HG02943 (cell line): ENCODE measurements at regions not wholly inside any gene's neighbourhood (a gene's known extent, or its start where the extent isn't known, plus 50 kb on each side); places are given as distances from the start of the nearest gene placed in this dataset.

ENCODE experiments used
- ATAC-seq: cut with Tn5 transposase; IDR thresholded peaks from one replicate; pipeline ENCODE4 v1.9.1; 2021; ENCODE audit warnings: mild to moderate bottlenecking, low read depth, moderate library complexity; ENCODE audit not compliant: unreplicated experiment

DNA sequence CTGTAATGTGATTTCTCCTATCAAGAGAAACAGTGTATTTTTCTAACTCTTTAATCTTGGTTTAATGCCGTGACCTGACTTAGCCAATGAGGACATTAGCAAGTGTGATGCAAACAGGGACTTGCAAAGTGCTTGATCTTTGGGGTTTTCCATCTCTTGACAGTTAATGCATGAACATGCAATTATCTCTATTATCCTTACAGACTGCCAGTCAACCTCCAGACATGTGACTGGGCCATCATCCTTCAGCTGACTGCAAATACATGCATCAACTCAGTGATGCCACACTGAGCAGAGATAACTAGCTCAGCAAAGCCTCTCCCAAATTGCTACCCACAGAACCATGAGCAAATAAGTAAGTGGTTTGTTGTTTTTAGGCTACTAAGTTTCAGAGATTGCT, 409.6 kb downstream of the GPAM start:
- no peak for ATAC-seq

- no peak for ATAC-seq
These were observed 409.1 kb downstream of the GPAM start for GRCh38 chr10:111774486-111774885.

DNA sequence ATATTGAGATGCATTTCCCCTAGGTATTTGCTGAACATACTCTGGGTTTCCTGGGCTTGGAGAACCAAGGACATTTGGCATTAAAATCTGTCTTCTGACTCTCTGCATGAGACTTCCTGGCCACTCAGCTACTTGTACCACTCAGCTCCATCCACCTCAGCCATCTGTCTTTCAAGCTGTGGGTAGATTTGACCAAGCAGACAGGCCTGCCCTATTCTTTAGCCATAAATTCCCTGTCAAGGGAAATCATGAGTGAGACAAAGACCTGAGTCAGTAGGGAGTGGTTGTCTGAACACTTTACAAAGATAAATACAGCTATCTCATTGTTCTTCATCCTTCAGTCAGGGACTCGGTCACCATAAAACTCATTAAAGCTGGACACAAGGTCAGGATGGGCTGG, 399.1 kb downstream of the GPAM start:
- no peak for ATAC-seq

DNA sequence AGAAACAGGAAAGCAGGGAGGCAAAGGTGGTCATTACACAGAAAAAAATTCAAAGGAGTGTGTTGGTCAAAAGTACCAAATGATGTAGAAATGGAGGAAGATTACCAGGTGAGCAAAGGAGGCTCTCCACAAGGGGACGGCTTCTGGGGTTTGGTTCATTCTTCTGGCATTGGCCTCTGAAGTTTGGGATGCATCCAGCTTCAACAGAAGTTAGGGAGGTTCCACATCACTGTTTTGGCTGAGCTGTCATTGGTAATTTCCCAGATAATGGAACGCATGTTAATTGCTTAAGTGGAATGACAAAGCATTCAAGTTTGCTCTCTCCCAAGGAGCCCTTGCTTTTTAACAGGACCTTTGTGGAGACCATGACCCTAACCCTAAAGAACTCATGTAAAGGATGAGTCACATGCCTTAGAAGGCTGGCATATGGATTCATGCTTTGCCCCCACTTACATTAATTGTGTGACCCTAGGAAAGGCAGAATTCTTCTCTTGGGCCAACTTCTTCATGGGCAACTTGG, 398.6 kb downstream of the GPAM start:
- no peak for ATAC-seq

DNA sequence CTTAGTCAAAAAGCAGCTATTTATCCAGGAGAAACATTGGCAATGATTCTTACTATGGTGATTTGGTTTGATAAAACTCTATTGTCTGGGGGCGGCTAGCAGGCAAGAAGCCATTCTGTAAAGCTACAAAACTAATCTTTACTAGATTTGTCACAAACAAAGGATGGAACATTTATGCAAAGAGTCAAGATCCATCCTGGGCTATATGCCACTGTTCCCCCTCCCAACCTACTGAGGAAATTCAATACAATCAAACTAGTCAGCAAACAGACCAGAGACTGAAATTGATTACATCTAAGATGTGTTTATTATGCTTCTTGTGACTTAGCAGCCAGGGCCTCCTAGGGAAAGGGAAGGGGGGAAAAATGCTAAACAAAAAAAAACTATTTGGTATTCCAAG, 397.6 kb downstream of the GPAM start:
- no peak for ATAC-seq

DNA sequence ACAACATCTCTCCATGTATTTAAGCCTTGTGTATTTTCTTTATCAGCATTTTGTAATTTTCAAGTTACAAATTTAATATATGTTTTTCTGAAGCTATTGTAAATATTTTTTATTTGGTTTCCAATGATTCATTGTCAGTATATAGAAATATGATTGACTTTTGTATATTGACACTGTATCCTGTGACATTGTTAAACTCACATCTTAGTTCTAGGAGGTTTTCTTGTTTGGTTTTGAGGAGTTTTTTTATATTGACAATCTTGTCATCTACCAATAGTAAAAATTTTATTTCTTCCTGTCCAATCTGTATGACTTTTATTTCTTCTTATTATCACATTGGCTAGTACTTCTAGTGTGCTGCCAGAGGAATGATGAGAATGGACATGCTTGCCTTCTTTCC, 393.7 kb downstream of the GPAM start:
- ATAC-seq: no peak

GRCh38 chr10:111801841-111802240, 381.7 kb downstream of the GPAM start:
- ATAC-seq: no peak

DNA sequence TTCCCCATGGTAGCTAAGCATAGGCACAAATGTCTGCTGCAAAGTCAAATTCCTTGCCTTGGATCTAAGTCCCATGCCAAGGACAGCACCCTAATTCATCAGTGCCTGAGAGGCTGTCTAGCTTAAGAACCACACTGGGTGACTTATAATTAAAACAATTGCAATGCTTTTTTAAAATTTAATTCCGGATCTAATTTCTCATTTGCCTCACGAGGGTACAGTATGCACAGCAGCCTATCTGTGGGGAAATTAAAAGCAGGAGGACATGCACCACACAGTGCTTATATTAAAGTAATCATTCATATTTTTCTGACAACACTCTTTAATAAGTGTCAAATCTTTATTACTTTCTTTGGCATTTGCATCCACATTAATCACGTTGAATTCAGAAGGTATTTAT, 378.8 kb downstream of the GPAM start:
- ATAC-seq: no peak

GRCh38 chr10:111811517-111811916, 372.0 kb downstream of the GPAM start:
- no peak for ATAC-seq

DNA sequence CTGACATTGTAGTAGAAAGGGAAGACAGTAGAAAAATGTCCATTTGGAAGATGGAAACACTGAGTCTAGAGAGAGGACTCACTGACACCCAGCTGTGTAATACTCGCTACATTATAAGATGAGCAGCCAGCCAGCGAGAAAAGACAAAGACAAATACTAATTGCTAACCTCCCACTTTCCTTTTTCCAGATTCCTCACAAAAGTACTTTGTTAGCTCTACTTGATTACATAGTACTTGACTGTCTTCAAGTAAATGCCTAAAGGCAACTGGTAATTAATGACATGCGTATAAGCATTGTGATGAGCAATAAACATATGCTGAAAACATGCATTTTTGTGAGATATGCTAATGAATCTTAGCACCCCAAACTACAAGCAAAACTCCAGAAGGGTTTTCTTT, 363.1 kb downstream of the GPAM start:
- ATAC-seq: no peak

- ATAC-seq: no peak
These were observed 361.7 kb downstream of the GPAM start for GRCh38 chr10:111821871-111822270.

GRCh38 chr10:111822661-111823060, 360.9 kb downstream of the GPAM start:
- no peak for ATAC-seq

- no peak for ATAC-seq
These were observed 359.4 kb downstream of the GPAM start for GRCh38 chr10:111824128-111824527.

DNA sequence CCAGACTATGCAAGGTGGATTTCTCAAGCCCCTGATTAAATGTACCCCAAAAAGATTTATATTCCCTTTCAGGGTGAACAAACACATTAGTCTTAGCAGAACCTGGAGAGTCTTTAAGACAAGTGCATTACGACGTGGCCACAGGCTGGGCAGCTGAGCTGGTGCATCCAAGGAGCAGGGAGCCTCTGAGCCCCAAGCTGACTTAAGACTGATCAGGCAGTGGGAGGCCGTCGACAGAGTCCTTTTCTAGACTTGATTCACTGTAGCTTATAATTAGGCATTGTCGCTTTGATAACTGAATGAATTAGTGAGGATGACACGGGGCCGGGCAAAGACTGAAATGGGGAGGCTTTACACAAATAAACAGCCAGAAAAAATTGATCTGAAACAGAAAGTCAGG, 353.2 kb downstream of the GPAM start:
- ATAC-seq: no peak

GRCh38 chr10:111831058-111831457, 352.5 kb downstream of the GPAM start:
- ATAC-seq: no peak

DNA sequence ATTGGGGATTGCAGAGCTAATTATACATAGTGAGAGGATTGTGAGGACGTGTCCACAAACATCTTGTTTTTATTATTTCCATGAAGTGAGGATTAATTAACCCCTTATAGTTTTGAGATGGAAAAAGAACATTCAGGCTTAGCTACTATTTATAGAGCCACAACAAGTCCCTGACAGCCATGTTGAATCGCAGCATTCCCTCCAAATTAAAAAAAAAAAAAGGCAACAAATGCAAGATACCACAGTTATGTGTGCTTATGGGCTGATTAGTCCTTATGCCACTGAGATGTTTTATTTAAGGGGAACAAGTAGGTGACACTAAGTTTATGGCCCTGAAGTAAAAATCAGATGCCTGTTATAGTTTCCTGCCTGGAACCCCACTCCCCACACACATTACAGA, 350.3 kb downstream of the GPAM start:
- ATAC-seq: no peak

DNA sequence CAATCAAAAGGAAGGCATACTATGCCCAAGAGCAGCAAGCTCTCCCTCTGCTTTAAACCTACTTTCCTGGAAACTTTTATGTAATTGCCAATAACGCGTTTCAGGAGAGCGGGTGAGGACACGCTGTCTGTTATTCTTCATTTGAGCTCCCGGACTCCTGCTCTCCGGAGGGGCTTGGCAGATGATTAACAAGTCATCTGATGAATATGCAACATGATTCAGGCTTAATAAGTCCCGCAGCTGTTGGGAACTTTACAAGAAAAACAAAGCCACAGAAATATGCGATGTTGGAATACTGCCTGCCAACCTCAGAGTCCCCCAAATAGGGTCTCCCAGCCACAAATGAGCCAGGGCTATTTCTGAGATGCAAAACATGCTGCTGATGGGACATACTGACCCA, 348.0 kb downstream of the GPAM start:
- no peak for ATAC-seq

DNA sequence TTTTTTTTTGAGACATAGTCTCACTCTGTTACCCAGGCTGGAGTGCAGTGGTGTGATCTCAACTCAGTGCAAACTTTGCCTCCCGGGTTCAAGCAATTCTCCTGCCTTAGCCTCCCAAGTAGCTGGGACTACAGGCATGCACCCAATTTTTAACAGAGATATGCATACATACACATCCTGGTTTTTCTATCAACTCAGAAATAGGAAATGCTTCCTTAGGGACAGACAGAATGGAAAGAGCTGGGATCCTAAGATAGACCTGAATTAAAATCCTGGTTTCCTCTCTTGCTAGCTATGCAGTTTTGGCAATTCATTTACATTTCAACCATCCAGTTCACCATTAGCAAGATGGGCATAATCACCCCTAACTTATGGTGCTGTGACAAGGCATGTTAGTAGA, 347.5 kb downstream of the GPAM start:
- no peak for ATAC-seq

DNA sequence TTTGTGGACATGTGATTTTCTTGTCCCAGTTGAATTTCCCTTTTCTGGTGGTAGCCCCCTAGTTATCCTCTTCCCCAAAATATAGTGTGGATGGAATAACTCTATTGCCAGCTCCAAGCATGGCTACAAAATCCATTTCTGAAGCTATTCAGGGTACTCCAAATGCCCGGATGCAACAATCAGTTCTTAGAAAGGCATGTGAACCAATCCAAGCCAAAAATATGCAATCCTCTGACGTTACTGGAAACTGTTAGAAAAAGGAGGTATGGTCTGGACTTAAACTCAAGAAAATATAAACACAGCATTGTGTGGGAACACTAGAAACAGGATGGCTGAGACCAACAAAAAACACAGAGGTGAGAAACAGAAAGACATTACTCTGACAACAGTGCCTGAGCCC, 347.0 kb downstream of the GPAM start:
- no peak for ATAC-seq

- no peak for ATAC-seq
These were observed 346.5 kb downstream of the GPAM start for GRCh38 chr10:111837086-111837485.

GRCh38 chr10:111837985-111838384, 345.6 kb downstream of the GPAM start:
- ATAC-seq: no peak

GRCh38 chr10:111840546-111840945, 343.0 kb downstream of the GPAM start:
- no peak for ATAC-seq

GRCh38 chr10:111852801-111853200, 330.8 kb downstream of the GPAM start:
- ATAC-seq: no peak
